CD1c-positive myeloid dendritic cell (primary cell): ENCODE measurements at regions not wholly inside any gene's neighbourhood (a gene's known extent, or its start where the extent isn't known, plus 50 kb on each side); places are given as distances from the start of the nearest gene placed in this dataset.
A peak's percentile ranks its signal among the peaks of the same experiment; 100 is the strongest.
"Not testable (repeated sequence)": the region's sequence is repeated elsewhere in the genome, so short reads cannot be mapped to it uniquely, and the experiment has no call there.

Experiments used
- DNase-seq: peaks from one replicate; pipeline ENCODE4 v3.0.0-alpha.2; 2016; ENCODE audit errors: extremely low spot score

GRCh38 chr4:149870008-149870407 lies 54.4 kb upstream of the IQCM start:
- no peak for DNase-seq

DNA sequence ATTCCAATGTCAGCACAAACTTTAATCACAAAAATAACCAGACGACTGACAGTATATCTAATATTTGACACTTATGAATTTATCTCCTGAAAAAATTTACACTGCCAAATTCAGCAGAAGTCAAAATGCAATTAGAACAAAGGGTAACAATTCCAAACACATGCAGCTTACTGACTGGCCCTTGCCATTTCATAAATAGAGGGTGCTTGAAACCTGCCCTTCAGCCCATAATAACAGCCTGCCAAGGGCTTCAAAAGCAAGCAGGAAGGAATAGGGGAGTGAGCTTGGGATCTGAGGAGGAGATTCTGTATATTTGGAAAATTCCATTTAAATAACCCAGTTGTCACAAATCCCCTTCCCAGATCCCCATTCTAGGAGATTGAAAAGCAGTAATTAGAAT lies 66.1 kb upstream of the IQCM start:
- no peak for DNase-seq

- no peak for DNase-seq
Measured at GRCh38 chr4:149882251-149882650, 66.6 kb upstream of the IQCM start.

- DNase-seq = no peak
Measured at GRCh38 chr4:149884046-149884445, 68.4 kb upstream of the IQCM start.

- DNase-seq = no peak
Measured at GRCh38 chr4:149884529-149885181, 69.0 kb upstream of the IQCM start.

- DNase-seq = no peak
Measured at GRCh38 chr4:149885896-149886295, 70.3 kb upstream of the IQCM start.

DNA sequence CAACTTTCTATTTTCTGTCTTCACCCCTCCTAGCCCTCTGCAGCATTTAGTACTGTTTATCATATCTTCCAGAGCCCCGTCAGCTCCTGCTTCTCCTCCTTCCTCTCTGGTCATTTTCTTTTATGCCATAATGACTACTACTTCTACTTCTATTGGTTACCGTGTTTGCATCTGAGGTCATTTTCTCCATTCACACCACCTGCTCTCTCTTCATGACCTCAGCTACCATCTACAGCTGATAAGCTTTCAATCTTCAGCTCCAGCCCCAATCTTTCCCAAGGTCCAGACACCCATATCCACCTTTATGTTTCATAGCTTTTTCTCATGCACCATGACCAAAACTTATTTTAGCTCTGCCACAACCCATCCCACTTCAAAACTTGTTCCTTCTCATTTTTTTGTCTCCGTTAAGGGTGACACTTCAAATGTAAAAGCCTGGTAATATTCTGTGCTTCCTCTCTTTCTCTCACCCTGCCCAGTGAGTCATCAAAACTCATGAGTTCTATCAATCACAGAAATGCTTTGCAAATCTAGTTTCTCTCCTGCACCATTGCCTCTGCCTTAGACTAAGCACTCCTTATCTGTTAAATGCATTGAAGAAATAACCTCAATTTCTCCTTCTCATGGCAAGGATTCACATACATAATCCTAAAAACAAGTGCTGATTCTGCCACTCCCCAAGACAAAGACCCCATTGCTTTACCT lies 71.3 kb upstream of the IQCM start:
- no peak for DNase-seq

- no peak for DNase-seq
Measured at GRCh38 chr4:149889991-149890390, 74.3 kb upstream of the IQCM start.

DNA sequence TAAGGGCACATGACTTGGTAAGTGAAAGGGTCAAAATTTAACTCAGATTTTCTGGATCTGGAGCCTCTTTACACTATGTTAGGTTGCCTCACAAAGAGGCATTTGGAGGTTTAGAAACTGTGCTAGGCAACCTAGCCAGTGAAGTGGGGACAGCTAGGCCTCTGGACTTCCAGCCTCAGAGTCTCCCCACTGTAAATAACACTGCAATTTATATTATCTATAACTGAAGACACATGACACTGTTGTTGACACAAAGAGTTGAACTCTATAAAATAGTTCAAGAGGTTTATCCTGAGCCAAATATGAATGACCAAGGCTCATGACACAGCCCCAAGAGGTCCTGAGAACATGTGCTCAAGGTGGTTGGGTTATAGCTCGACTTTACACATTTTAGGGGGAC lies 74.9 kb upstream of the IQCM start:
- no peak for DNase-seq

DNA sequence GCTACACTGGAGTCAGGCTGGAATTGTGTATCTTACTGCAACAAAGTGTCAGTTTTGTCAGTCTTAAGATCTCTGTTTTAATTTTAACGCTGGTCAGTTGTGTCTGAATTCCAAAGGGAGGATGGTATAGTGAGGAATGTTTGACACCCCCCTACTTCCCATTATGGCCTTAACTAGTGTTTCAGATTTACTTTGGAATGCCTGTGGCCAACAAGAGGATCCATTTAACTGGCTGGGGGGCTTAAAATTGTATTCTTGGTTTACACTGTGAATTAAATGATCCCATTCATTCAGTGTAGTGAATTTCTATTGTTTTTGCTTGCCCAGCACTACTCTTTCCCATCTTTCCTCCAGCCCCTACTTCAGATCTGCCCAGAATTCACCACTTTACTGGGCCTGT lies 75.8 kb upstream of the IQCM start:
- no peak for DNase-seq

GRCh38 chr4:149896432-149896831 lies 80.8 kb upstream of the IQCM start:
- DNase-seq = no peak

DNA sequence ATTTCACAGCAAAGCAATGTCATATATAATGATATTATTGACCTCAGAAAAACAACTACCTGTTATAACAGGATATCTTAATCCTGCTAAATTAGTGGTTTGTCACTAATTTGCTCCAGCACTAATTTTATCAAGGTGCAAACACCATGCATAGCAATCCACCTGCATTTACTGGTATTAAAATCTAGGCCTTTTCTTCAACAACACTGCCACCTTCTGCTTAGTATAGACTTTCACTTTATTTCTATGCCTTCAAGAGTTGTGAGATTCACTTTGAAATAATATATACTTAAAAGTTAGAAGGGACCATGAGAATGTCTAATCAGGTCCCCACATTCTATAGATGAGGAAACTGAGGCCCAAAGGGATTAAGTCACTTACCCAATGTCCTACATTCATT lies 82.1 kb upstream of the IQCM start:
- DNase-seq = no peak

GRCh38 chr4:149901128-149901527 lies 85.5 kb upstream of the IQCM start:
- DNase-seq = no peak

- DNase-seq = no peak
Measured at GRCh38 chr4:149902242-149902641, 86.6 kb upstream of the IQCM start.

- no peak for DNase-seq
Measured at GRCh38 chr4:149910177-149910576, 94.5 kb upstream of the IQCM start.

DNA sequence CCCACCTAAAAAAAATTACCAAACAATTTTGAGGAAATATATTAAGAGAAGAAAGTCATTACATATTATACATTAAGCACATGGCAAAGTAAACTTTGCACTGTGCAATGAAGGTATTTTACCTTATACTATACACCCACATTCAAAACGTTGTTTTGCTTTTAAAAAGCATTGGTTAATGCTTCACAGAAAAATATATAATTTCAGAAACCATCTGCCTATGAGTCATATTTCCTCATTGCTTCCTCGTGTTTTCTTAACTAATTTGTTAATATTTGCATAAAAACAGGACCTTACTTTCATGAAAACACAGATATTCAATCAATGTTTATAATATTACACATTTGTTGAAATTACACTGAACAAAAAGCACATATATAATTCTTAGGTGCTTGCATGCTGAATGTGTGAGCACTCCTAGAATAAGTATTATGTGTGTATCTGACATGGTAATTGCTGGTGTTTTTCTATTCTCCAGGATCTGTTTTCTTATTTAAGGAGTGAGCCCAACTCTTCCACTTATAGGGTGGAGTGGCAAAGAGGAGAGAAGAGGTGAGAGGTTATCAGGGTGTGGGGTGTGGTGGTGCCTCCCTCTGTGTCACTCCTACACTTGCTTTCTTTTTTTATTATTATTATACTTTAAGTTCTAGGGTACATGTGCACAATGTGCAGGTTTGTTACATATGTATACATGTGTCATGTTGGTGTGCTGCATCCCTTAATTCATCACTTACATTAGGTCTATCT lies 95.1 kb upstream of the IQCM start:
- no peak for DNase-seq

DNA sequence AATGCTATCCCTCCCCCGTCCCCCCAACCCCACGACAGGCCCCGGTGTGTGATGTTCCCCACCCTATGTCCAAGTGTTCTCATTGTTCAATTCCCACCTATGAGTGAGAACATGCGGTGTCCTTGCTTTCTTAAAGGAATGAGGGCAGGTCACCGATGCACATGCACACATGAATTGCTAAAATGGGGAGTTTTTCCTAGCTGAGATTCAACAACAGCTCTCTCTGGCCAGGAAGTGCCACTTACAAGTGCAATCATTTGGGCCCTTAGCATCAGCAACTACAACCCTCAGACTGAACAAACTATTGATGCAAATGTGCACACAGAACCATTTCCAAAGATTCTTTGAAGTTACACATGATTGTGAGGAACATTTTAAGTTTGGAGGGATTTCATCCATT lies 95.7 kb upstream of the IQCM start:
- no peak for DNase-seq

GRCh38 chr4:149912000-149912399 lies 96.4 kb upstream of the IQCM start:
- DNase-seq = no peak

- peak; percentile 16 for DNase-seq
Measured at GRCh38 chr4:149914119-149915115, 98.8 kb upstream of the IQCM start.

DNA sequence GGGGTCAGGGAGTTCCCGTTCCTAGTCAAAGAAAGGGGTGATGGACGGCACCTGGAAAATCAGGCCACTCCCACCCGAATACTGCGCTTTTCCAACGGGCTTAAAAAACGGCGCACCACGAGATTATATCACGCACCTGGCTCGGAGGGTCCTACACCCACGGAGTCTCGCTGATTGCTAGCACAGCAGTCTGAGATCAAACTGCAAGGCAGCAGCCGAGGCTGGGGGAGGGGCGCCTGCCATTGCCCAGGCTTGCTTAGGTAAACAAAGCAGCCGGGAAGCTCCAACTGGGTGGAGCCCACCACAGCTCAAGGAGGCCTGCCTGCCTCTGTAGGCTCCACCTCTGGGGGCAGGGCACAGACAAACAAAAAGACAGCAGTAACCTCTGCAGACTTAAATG lies 100.1 kb upstream of the IQCM start:
- DNase-seq = not testable (repeated sequence)

- DNase-seq = no peak
Measured at GRCh38 chr4:149923736-149924135, 108.1 kb upstream of the IQCM start.

DNA sequence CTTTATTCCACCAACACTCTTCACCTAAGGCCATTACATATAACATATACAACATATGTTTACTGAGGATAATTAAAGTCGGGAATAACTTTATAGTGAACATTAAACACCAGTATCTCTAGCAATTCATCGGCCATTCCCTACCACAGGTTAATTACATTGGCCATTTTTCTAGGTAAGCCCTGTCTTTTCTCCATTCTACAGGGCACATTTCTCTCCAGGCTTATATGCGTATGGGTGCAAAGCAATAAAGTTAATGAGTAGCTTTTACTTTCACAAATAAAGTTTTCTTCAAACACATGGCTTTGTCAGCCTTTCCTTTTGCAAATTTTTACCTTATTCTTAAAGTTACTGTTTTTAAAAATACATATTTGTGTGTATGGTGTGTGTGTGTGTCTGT lies 111.9 kb upstream of the IQCM start:
- no peak for DNase-seq
